SK-N-MC (cell line): ENCODE measurements at regions not wholly inside any gene's neighbourhood (a gene's known extent, or its start where the extent isn't known, plus 50 kb on each side); places are given as distances from the start of the nearest gene placed in this dataset.

Source experiments
- DNase-seq: peaks from one replicate; pipeline ENCODE4 v3.0.0-alpha.2; 2011; ENCODE audit warnings: low read depth, low spot score
- H3K27ac ChIP-seq: fragments of 200-600 bp; sonication (generic); 2 replicates; pipeline ENCODE4 v1.5.1; 2016; ENCODE audit warnings: mixed run types
- H3K36me3 ChIP-seq: fragments of 200-600 bp; sonication (generic); 2 replicates; pipeline ENCODE4 v1.6.1; 2017; ENCODE audit warnings: antibody characterized with exemption, low read length, mixed read lengths; ENCODE audit not compliant: insufficient read depth
- H3K4me3 ChIP-seq: fragments of 200-600 bp; sonication (generic); 2 replicates; pipeline ENCODE4 v1.5.1; 2016
- H3K9ac ChIP-seq: fragments of 200-600 bp; sonication (generic); 2 replicates; pipeline ENCODE4 v1.8.0; 2017; ENCODE audit warnings: mixed run types, mixed read lengths; ENCODE audit not compliant: insufficient read length
- H3K9me3 ChIP-seq: fragments of 200-600 bp; sonication (generic); 2 replicates; pipeline ENCODE4 v1.6.1; 2017; ENCODE audit warnings: low read depth, mild to moderate bottlenecking, antibody characterized with exemption, low read length, moderate library complexity, mixed read lengths
- EZH2 ChIP-seq: fragments of 200-600 bp; sonication (generic); IDR thresholded peaks from one replicate; pipeline ENCODE4 v1.6.1; 2017; ENCODE audit warnings: antibody characterized with exemption
- FOXP2 ChIP-seq: optimal IDR thresholded peaks from 2 replicates; pipeline ENCODE3; 2011; ENCODE audit warnings: mild to moderate bottlenecking, moderate library complexity; ENCODE audit not compliant: insufficient read depth; ENCODE audit errors: extremely low read length, control extremely low read depth
- POLR2AphosphoS5 ChIP-seq: IDR thresholded peaks from 2 replicates; pipeline ENCODE4 v1.6.1; 2012; ENCODE audit warnings: mild to moderate bottlenecking, low read depth, low read length, borderline replicate concordance

DNA sequence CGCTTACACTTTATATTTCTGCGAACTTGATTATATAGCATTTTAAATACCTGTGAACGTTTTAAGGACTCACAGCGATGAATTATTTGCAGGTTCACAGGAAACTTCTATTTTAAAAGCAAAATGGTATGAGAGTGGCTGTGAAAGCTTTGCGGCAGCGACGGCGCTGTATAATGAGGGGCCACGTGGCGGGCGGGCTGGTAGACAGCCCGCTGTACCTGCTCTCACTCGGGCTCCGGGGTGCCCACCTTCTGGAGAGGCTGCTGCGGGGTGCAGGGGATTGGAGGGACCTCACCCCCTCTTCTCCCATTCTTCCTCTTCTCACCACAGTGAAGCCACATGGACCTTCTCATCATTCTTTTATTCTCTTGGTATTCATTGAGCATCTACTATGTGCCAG is 164.2 kb upstream of the MYL2 start:
- Histone ChIP-seq H3K9me3 (no peaks in the 10 kb centered on the region), H3K9ac (no peak overlapping the region), H3K4me3 (no peak overlapping the region), H3K36me3 (no peaks in the 10 kb centered on the region), H3K27ac (no peak overlapping the region)
- TF ChIP-seq EZH2 (no peak), POLR2AphosphoS5 (no peak), FOXP2 (no peak)
- no peak for DNase-seq

DNA sequence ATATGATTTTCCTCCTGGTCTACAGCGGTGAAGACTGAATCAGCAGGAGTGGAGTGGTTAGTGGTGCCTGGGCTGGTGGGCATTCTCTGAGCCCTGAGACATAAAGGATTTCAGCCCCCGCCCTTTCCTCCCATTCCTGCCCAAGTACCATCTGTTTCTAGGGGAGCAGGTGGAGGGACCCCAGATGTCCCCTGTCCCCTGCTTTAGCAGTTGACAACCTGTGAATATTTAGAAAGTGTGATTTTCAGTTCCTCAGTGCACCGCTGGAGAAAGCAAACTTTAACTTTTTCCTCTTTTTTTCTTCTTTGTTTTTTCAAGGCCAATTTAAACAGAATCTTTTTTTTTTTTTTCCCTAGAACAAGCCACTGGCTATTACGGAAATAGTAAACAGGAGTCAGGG is 163.8 kb upstream of the MYL2 start:
- Histone ChIP-seq H3K9me3 (no peaks in the 10 kb centered on the region), H3K4me3 (no peak overlapping the region), H3K27ac (no peak overlapping the region), H3K36me3 (no peaks in the 10 kb centered on the region), H3K9ac (no peak overlapping the region)
- no peak for TF ChIP-seq EZH2
- no peak for TF ChIP-seq POLR2AphosphoS5
- no peak for TF ChIP-seq FOXP2
- no peak for DNase-seq

DNA sequence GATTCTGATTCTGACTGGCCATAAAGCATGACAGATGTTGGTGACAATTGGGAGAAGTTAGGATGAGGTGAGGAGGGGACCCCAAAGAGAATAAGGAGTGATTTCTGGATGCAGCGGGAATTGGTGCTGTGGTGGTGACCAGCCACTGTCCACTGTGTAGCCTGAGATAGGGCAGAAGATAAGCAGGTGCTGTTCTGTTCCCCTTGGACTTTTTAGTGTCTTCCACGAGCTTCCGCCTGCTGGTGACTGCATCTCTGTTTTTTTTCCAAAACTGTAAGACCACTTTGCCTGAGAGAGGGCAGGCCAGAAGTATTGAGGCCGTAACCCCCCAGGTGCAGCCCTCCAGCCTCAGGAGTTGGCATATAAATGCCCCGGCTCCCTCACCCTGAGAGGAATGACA is 161.2 kb upstream of the MYL2 start:
- TF ChIP-seq FOXP2 (no peak), EZH2 (no peak), POLR2AphosphoS5 (no peak)
- Histone ChIP-seq H3K9ac (no peak overlapping the region), H3K27ac (no peak overlapping the region), H3K4me3 (no peak overlapping the region), H3K36me3 (no peaks in the 10 kb centered on the region), H3K9me3 (no peaks in the 10 kb centered on the region)
- DNase-seq, result no peak

DNA sequence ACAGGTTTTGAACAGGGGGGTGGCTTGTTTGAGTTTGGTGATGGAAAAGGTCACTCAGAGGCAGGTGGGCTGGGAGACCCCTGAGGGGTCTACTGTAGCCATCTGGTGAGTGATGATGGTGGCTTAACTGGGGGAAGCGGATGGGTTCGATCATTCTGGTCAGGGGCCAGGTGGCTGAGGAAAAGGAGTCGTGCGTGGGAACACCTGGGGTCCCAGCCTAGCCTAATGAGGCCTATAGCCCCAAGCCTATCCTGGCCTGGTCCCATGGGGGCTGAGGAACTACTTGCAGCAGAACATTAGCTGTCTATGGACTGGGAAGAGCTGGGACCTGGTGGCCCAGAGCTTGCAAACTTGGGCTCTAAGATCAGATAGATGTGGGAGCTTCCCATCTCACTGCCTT is 158.4 kb upstream of the MYL2 start:
- TF ChIP-seq FOXP2, result no peak
- TF ChIP-seq POLR2AphosphoS5, result no peak
- TF ChIP-seq EZH2, result no peak
- Histone ChIP-seq H3K9me3 (no peaks in the 10 kb centered on the region), H3K36me3 (no peaks in the 10 kb centered on the region), H3K4me3 (no peak overlapping the region), H3K27ac (no peak overlapping the region), H3K9ac (no peak overlapping the region)
- no peak for DNase-seq

DNA sequence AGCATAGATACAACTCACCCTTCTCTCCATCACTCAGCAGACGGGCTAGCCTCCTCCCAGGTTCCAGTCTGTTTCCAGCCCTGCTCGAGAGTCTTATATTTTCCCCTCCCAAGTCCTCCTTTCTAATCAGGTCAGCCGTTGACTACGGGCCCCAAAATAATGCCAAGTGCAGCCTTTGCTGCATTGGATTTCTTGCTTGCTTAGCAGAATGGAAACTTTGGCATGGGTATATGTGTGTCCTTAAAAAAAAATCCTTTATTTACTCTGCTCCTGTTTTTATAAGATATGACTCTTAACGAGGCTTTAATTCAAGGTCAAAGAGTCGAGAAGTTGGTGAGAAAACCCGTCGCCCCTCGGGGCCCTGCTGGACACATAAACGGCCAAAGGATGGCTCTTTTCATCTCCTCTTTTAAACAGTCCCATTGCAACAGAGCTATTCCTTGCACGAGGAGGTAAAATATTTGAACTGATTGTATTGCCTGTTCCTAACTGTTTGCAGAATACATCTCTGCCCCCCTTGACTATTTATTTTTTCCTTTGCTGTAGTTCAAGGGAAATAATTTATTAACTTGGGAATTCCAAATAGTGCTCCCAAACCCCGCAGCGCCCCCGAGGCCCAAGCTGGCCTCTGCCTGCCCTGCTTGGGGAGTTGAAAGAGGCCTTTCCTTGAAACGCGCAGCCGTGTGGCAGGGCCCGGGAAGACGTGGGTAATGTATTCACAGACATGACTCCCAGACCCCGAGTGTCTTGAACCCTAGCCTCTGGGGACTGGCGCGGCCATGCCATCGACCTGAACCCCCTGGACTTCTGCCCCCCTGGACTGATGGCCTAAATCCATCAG is 156.5 kb upstream of the MYL2 start:
- no peak for DNase-seq
- Histone ChIP-seq H3K4me3 (no peak overlapping the region), H3K9ac (no peak overlapping the region), H3K36me3 (no peaks in the 10 kb centered on the region), H3K27ac (no peak overlapping the region), H3K9me3 (no peaks in the 10 kb centered on the region)
- TF ChIP-seq FOXP2 (no peak), POLR2AphosphoS5 (no peak), EZH2 (no peak)

DNA sequence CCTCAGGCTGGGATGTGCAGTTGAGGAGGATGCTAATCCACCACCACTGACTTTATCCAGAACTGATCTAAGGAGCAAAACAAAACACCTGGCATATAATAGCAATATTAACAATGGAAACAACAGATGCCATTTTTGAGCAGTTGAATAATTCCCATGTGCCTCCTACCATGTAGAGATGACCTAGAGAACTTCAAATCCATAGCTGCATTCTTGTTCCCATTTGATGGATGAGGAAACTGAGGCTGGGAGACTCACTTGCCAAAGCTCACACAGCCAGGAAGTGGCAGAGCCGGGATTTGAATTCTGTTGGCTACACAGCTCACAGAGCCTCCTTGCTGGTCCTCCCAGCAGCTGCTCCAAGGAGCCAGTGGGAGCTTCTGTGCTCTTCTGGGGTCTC is 155.8 kb upstream of the MYL2 start:
- no peak for TF ChIP-seq FOXP2
- TF ChIP-seq EZH2, result no peak
- TF ChIP-seq POLR2AphosphoS5, result no peak

DNA sequence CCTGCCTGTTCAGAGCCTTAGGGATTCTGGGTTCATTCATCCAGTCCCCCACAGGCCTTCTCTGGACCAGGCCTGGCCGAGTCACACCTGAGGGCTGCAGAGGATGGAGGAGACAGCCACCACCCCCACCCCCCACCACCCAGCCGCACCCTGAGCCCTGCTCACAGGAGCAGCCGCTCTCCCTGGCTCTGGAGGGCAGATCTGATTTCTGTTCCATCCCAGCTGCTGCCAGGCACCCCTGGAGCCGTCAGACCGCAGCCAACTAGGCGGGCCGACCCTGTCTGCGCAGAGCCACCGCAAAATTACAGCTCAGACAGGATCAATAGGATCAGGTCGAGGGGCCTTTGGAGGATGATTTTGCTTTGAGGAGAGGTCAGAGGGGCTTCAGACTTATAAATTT is 154.6 kb upstream of the MYL2 start:
- H3K27ac ChIP-seq, result no peak overlapping the region
- H3K9ac ChIP-seq, result no peak overlapping the region
- H3K36me3 ChIP-seq, result no peaks in the 10 kb centered on the region
- DNase-seq, result no peak
- H3K9me3 ChIP-seq, result no peaks in the 10 kb centered on the region; the same call in 1 of the 2 replicates
- H3K4me3 ChIP-seq, result no peak overlapping the region
- no peak for TF ChIP-seq POLR2AphosphoS5
- TF ChIP-seq EZH2, result no peak
- TF ChIP-seq FOXP2, result no peak

More for the DNA sequence above, 155.8 kb upstream of the MYL2 start:
- Histone ChIP-seq H3K9ac (no peak overlapping the region), H3K27ac (no peak overlapping the region), H3K4me3 (no peak overlapping the region), H3K36me3 (no peaks in the 10 kb centered on the region), H3K9me3 (no peaks in the 10 kb centered on the region; the same call in 1 of the 2 replicates)
- no peak for DNase-seq

DNA sequence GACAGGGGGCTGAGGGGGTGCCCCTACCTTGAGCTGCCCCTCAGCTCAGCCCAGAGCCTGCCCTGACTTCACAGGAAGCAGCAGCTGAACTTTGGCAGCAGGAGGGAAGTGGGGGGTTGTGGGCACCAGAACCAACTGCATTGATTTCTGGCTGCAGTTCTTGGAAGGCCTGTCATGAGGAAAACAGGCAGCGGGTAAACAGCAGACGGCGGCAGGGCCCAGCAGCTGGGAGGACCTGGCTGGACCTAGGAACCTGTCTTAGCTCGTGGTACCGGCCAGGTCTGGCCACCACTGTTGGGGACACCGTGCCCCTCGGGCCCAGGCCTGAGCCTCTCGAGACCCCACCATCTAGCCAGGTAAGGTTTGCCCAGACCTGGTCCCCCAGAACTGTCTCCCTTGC is 154.2 kb upstream of the MYL2 start:
- no peak overlapping the region for H3K4me3 ChIP-seq
- no peak overlapping the region for H3K27ac ChIP-seq
- TF ChIP-seq EZH2 (no peak), FOXP2 (no peak), POLR2AphosphoS5 (no peak)
- H3K36me3 ChIP-seq, result no peaks in the 10 kb centered on the region
- no peak overlapping the region for H3K9ac ChIP-seq
- DNase-seq, result no peak
- H3K9me3 ChIP-seq, result no peaks in the 10 kb centered on the region; the same call in 1 of the 2 replicates
